Left lung (tissue), 4 donors: ENCODE measurements at regions not wholly inside any gene's neighbourhood (a gene's known extent, or its start where the extent isn't known, plus 50 kb on each side); places are given as distances from the start of the nearest gene placed in this dataset.
A peak's percentile ranks its signal among the peaks of the same experiment; 100 is the strongest.

Experiments
- ATAC-seq: fragments of 200-7000 bp; cut with Tn5 transposase; one replicate; pipeline ENCODE4 v1.9.1; 2020; ENCODE audit warnings: moderate library complexity
- DNase-seq, 4 donors: peaks; one replicate each; pipeline ENCODE4 v3.0.0-alpha.2; 2013 to 2020
- H3K27ac ChIP-seq, 2 donors: fragments of 200-600 bp; sonication (generic) in 1 of 2; one replicate each; pipeline versions ENCODE4 v1.5.0 to v1.8.0; 2020 to 2021
- H3K27me3 ChIP-seq, 2 donors: fragments of 200-600 bp; sonication (generic) in 1 of 2; one replicate each; pipeline versions ENCODE4 v1.5.0 to v1.8.0; 2020 to 2021
- H3K36me3 ChIP-seq, 2 donors: fragments of 200-600 bp; sonication (generic) in 1 of 2; one replicate each; pipeline versions ENCODE4 v1.5.0 to v1.8.0; 2020 to 2021
- H3K4me1 ChIP-seq, 2 donors: fragments of 200-600 bp; one replicate each; pipeline ENCODE4 v1.8.0; 2021
- H3K4me3 ChIP-seq, 2 donors: fragments of 200-600 bp; sonication (generic) in 1 of 2; one replicate each; pipeline versions ENCODE4 v1.5.0 to v1.8.0; 2020 to 2021; ENCODE audit warnings: mild to moderate bottlenecking in 1 of 2
- H3K9me3 ChIP-seq, 2 donors: fragments of 200-600 bp; sonication (generic) in 1 of 2; one replicate each; pipeline versions ENCODE4 v1.5.0 to v1.8.0; 2020 to 2021
- intact Hi-C, 2 donors: fragments of 100-400 bp; cut with DNase I; formaldehyde crosslinking; loops; one replicate each; pipeline versions ENCODE4 v1.11.2 to v1.14.2; 2022
- TF ChIP-seq, protein P1 (sequence below), 2 donors: fragments of 200-600 bp; sonication (generic) in 1 of 2; IDR thresholded peaks; one replicate each; pipeline versions ENCODE4 v1.5.0 to v1.8.0; 2021; ENCODE audit warnings: antibody characterized with exemption in 2 of 2
- donor health status: DM: no; HTN: yes; CAD: no.
- donor health status: DM: no; HTN: no; CAD: no.

GRCh38 chr6:148053796-148054195, 288.8 kb upstream of the SASH1 start:
- H3K9me3 ChIP-seq, result peaks cover 0 to 7% of the 10 kb centered on the region in 2 donors
- no peak overlapping the region for H3K4me3 ChIP-seq
- DNase-seq (no peak), ATAC-seq (no peak)
- no peaks in the 10 kb centered on the region for H3K36me3 ChIP-seq
- no peak overlapping the region for H3K27ac ChIP-seq
- H3K4me1 ChIP-seq, result no peaks in the 10 kb centered on the region
- intact Hi-C loops, result no loop called here
- TF ChIP-seq, protein P1, sequence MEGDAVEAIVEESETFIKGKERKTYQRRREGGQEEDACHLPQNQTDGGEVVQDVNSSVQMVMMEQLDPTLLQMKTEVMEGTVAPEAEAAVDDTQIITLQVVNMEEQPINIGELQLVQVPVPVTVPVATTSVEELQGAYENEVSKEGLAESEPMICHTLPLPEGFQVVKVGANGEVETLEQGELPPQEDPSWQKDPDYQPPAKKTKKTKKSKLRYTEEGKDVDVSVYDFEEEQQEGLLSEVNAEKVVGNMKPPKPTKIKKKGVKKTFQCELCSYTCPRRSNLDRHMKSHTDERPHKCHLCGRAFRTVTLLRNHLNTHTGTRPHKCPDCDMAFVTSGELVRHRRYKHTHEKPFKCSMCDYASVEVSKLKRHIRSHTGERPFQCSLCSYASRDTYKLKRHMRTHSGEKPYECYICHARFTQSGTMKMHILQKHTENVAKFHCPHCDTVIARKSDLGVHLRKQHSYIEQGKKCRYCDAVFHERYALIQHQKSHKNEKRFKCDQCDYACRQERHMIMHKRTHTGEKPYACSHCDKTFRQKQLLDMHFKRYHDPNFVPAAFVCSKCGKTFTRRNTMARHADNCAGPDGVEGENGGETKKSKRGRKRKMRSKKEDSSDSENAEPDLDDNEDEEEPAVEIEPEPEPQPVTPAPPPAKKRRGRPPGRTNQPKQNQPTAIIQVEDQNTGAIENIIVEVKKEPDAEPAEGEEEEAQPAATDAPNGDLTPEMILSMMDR (IDR thresholded peaks at IDR 0.05), result no peak
- no peaks in the 10 kb centered on the region for H3K27me3 ChIP-seq

GRCh38 chr6:148054219-148054618, 288.4 kb upstream of the SASH1 start:
- intact Hi-C loops, result no loop called here
- H3K27ac ChIP-seq, result no peak overlapping the region

GRCh38 chr6:148055419-148055818, 287.2 kb upstream of the SASH1 start:
- H3K9me3 ChIP-seq, result peaks cover 0 to 20% of the 10 kb centered on the region in 2 donors
- no peaks in the 10 kb centered on the region for H3K36me3 ChIP-seq
- no peak overlapping the region for H3K27ac ChIP-seq
- no peak overlapping the region for H3K4me3 ChIP-seq
- intact Hi-C loops, result no loop called here
- TF ChIP-seq, protein P1 (IDR thresholded peaks at IDR 0.05), result no peak
- no peaks in the 10 kb centered on the region for H3K4me1 ChIP-seq
- no peak for ATAC-seq
- H3K27me3 ChIP-seq, result no peaks in the 10 kb centered on the region
- no peak for DNase-seq

More at GRCh38 chr6:148054219-148054618, 288.4 kb upstream of the SASH1 start:
- no peaks in the 10 kb centered on the region for H3K36me3 ChIP-seq
- H3K9me3 ChIP-seq, result peaks cover 0 to 11% of the 10 kb centered on the region in 2 donors
- TF ChIP-seq, protein P1 (IDR thresholded peaks at IDR 0.05), result no peak
- no peaks in the 10 kb centered on the region for H3K27me3 ChIP-seq
- H3K4me3 ChIP-seq, result no peak overlapping the region
- ATAC-seq, result no peak
- H3K4me1 ChIP-seq, result no peaks in the 10 kb centered on the region
- DNase-seq, result no peak

- TF ChIP-seq, protein P1 (IDR thresholded peaks at IDR 0.05), result no peak
Measured at GRCh38 chr6:148059869-148060268, 282.8 kb upstream of the SASH1 start.

DNA sequence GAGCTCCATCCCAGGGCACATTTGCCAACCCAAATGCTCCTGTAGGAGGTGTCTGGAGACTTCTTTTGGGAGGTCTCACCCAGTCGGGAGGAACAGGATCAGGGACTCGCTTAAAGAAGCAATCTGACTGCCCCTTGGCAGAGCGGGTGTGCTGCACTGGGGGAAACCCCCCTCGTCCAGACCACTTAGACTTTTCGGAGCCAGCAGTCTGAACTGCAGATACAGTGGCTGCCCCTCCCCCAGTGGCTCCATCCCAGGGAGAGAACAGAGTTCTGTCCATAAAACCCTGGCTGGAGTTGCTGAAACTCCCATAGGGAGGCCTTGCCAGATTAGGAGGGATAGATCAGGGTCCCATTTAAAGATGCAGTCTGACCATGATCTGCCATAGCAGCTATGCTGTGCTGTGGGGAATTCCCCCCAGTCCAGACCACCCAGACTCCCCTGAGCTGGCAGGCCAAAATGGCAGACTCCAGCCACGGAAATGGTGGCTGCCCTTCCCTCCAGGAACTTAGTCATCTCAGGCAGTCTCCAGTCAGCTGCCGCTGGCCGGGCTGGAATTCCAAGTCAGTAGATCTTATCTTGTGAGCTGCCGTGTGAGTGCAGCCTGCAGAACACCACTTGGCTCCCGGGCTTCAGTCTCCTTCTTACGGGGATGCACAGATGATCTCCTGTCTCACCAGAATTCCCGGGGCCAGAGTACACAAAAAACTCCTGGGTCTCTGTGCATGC, 278.1 kb upstream of the SASH1 start:
- no peak overlapping the region for H3K27ac ChIP-seq
- intact Hi-C loops, result no loop called here

More at GRCh38 chr6:148059869-148060268, 282.8 kb upstream of the SASH1 start:
- Histone ChIP-seq H3K36me3 (no peaks in the 10 kb centered on the region), H3K9me3 (peaks cover 0 to 16% of the 10 kb centered on the region in 2 donors), H3K27ac (no peak overlapping the region), H3K4me1 (no peaks in the 10 kb centered on the region), H3K4me3 (no peak overlapping the region), H3K27me3 (no peaks in the 10 kb centered on the region)
- ATAC-seq, result no peak
- intact Hi-C loops, result no loop called here
- DNase-seq, result no peak

More for the DNA sequence above, 278.1 kb upstream of the SASH1 start:
- TF ChIP-seq, protein P1 (IDR thresholded peaks at IDR 0.05), result no peak
- no peaks in the 10 kb centered on the region for H3K36me3 ChIP-seq
- peak in 3 of 4 donors; percentile 11 to 31 (median 28) for DNase-seq
- no peak overlapping the region for H3K4me3 ChIP-seq
- H3K27me3 ChIP-seq, result no peaks in the 10 kb centered on the region
- no peaks in the 10 kb centered on the region for H3K4me1 ChIP-seq
- peaks cover 0 to 6% of the 10 kb centered on the region in 2 donors for H3K9me3 ChIP-seq
- no peak for ATAC-seq
